Gastroesophageal sphincter (tissue), 4 donors: ENCODE measurements at regions not wholly inside any gene's neighbourhood (a gene's known extent, or its start where the extent isn't known, plus 50 kb on each side); places are given as distances from the start of the nearest gene placed in this dataset.
A peak's percentile ranks its signal among the peaks of the same experiment; 100 is the strongest.

Experiments used
- ATAC-seq: fragments of 150-250 bp; one replicate; pipeline ENCODE4 v1.9.1; 2016; ENCODE audit warnings: mild to moderate bottlenecking, moderate library complexity
- H3K27ac ChIP-seq, 4 donors: fragments of 200-600 bp; sonication (generic) in 3 of 4; 1 replicate in 3 of 4; 2 replicates in 1 of 4; pipeline ENCODE4 v1.5.1; 2016 to 2019
- H3K27me3 ChIP-seq: fragments of 200-600 bp; sonication (generic); one replicate; pipeline ENCODE4 v1.5.1; 2019
- H3K36me3 ChIP-seq, 2 donors: fragments of 200-600 bp; sonication (generic); one replicate each; pipeline ENCODE4 v1.5.1; 2019; ENCODE audit warnings: control low read depth in 1 of 2
- H3K4me1 ChIP-seq, 3 donors: fragments of 200-600 bp; sonication (generic); 1 replicate in 2 of 3; 2 replicates in 1 of 3; pipeline ENCODE4 v1.5.1; 2016 to 2019; ENCODE audit warnings: control low read depth in 2 of 3
- H3K4me3 ChIP-seq, 2 donors: fragments of 200-600 bp; sonication (generic); one replicate each; pipeline ENCODE4 v1.5.1; 2019; ENCODE audit warnings: mild to moderate bottlenecking in 1 of 2, moderate library complexity in 1 of 2
- H3K9me3 ChIP-seq, 3 donors: fragments of 200-600 bp; sonication (generic); one replicate each; pipeline ENCODE4 v1.5.1; 2017 to 2019; ENCODE audit warnings: control low read depth in 2 of 3
- CTCF ChIP-seq, 4 experiments: fragments of 200-600 bp in 2 of 4; fragments of 450-650 bp in 2 of 4; sonication (generic) in 1 of 4; IDR thresholded peaks; one replicate each; pipeline ENCODE4 v1.5.1; 2017 to 2019; ENCODE audit warnings: antibody characterized with exemption in 4 of 4, mild to moderate bottlenecking in 2 of 4, moderate library complexity in 2 of 4
- EP300 ChIP-seq: sonication (generic); formaldehyde crosslinking; IDR thresholded peaks from one replicate; pipeline ENCODE4 v1.6.1; 2017; ENCODE audit warnings: antibody characterized with exemption, mild to moderate bottlenecking
- POLR2A ChIP-seq, 2 donors: fragments of 450-650 bp; IDR thresholded peaks; one replicate each; pipeline ENCODE4 v1.6.1; 2017; ENCODE audit warnings: antibody characterized with exemption in 2 of 2, mild to moderate bottlenecking in 2 of 2, moderate library complexity in 1 of 2
- POLR2AphosphoS5 ChIP-seq: sonication (generic); formaldehyde crosslinking; IDR thresholded peaks from one replicate; pipeline ENCODE4 v1.6.1; 2017; ENCODE audit warnings: antibody characterized with exemption
- WGBS, 2 donors: methylation state at CpG; one replicate each; pipeline ENCODE4 v1.1.5; 2018; ENCODE audit warnings: low coverage in 1 of 2; 5-methylcytosine and 5-hydroxymethylcytosine counted together

DNA sequence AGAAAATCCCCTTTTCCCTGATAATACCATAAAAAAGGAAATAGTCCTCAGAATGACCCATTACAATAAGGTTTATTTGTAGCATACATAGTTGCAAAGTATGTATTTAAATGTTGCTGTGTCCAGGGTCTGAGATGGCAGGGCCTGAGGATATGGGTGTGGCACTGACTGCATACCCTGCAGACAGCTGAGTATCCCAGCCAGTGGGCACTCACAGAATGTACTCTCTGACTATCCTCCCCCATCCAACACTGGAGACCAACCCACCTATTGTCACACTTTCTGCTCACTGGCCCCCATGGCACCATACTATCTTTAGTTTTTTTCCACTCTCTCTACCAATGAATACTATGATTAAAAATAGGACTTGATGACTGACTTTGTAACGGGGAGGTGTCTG, 215.8 kb upstream of the FOXA2 start:
- no peaks in the 10 kb centered on the region for H3K36me3 ChIP-seq

GRCh38 chr20:22801528-22801927, 217.2 kb upstream of the FOXA2 start:
- 31 to 40% methylated on average over 4 of the region's 4 CpGs for WGBS, 2 donors
- Histone ChIP-seq H3K9me3 (no peaks in the 10 kb centered on the region), H3K27ac (no peak overlapping the region), H3K27me3 (peaks cover 27% of the 10 kb centered on the region), H3K4me1 (no peaks in the 10 kb centered on the region), H3K36me3 (no peaks in the 10 kb centered on the region), H3K4me3 (no peak overlapping the region)
- no peak for TF ChIP-seq EP300
- no peak for TF ChIP-seq POLR2A (IDR thresholded peaks at IDR 0.05)
- TF ChIP-seq POLR2AphosphoS5: no peak
- TF ChIP-seq CTCF (IDR thresholded peaks at IDR 0.05): no peak
- ATAC-seq: no peak

More for the DNA sequence above, 215.8 kb upstream of the FOXA2 start:
- Histone ChIP-seq H3K4me3 (no peak overlapping the region), H3K9me3 (no peaks in the 10 kb centered on the region), H3K27ac (no peak overlapping the region), H3K27me3 (peaks cover 27% of the 10 kb centered on the region), H3K4me1 (peaks cover 0 to 5% (median 5%) of the 10 kb centered on the region in 3 donors)
- ATAC-seq: no peak
- no peak for TF ChIP-seq EP300
- TF ChIP-seq POLR2AphosphoS5: no peak
- no peak for TF ChIP-seq CTCF (IDR thresholded peaks at IDR 0.05)
- TF ChIP-seq POLR2A (IDR thresholded peaks at IDR 0.05): no peak
- 33 to 80% methylated on average over 1 of the region's 1 CpG for WGBS, 2 donors

DNA sequence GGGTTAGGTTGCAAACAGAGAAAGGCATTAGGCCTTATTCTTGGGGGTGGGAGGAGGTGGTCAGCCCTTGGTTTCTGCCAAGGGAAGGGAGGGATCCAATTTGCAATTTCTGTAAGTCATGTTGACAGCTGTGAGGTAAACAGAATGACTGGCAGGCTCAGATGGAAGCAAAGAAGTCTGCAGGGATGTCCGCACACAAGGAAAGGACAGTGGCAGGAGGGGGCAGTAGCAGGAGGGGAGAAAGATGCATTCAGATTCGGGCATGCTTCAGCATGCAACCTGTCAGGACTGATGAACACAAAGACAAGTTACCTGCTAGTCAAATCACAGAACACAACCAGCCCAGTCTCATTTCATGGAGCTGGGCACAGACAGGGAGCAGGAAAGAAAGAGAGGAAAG, 217.9 kb upstream of the FOXA2 start:
- no peak for ATAC-seq
- no peak overlapping the region for H3K4me3 ChIP-seq
- peaks cover 27% of the 10 kb centered on the region for H3K27me3 ChIP-seq
- no peak overlapping the region for H3K27ac ChIP-seq
- H3K36me3 ChIP-seq: no peaks in the 10 kb centered on the region
- no peaks in the 10 kb centered on the region for H3K9me3 ChIP-seq
- H3K4me1 ChIP-seq: no peaks in the 10 kb centered on the region
- TF ChIP-seq POLR2AphosphoS5 (no peak), EP300 (no peak), POLR2A (IDR thresholded peaks at IDR 0.05) (no peak), CTCF (IDR thresholded peaks at IDR 0.05) (no peak)
- 75% methylated on average over 2 of the region's 2 CpGs; no CpG with 5 or more reads in 1 of the 2 donors for WGBS, 2 donors

DNA sequence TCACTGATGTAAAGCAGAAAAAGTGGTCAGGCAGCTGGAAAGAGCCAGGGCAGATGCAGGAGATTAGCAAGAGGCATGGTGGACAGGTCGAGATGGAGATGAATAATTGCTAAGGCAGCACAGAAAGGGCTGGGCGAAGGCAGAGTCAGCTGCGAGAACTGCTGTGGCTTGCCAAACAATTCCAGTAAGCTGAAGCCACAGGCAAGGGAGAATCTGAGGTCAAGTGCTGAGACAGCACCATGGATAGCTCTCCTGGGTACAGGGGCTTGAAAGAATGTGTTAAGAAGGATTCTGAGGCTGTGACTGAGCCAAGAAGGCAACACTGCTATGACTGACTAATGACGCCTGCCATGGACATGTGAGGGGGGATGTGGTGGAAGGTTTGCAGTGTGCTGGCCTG, 220.8 kb upstream of the FOXA2 start:
- ATAC-seq: peak; percentile 22
- H3K9me3 ChIP-seq: no peaks in the 10 kb centered on the region
- WGBS, 2 donors: 42 to 55% methylated on average over 2 to 4 of the region's 4 CpGs
- TF ChIP-seq POLR2A (IDR thresholded peaks at IDR 0.05) (no peak), POLR2AphosphoS5 (no peak), EP300 (no peak), CTCF (IDR thresholded peaks at IDR 0.05) (no peak)
- no peak overlapping the region for H3K4me3 ChIP-seq
- H3K36me3 ChIP-seq: no peaks in the 10 kb centered on the region
- H3K27ac ChIP-seq: no peak overlapping the region
- peaks cover 25% of the 10 kb centered on the region for H3K27me3 ChIP-seq
- H3K4me1 ChIP-seq: no peaks in the 10 kb centered on the region

- WGBS, 2 donors: 76 to 100% methylated on average over 1 to 3 of the region's 3 CpGs
- Histone ChIP-seq H3K9me3 (no peaks in the 10 kb centered on the region), H3K36me3 (no peaks in the 10 kb centered on the region), H3K27ac (no peak overlapping the region), H3K4me3 (no peak overlapping the region), H3K27me3 (peaks cover 18% of the 10 kb centered on the region), H3K4me1 (no peaks in the 10 kb centered on the region)
- ATAC-seq: no peak
- no peak for TF ChIP-seq EP300
- TF ChIP-seq POLR2A (IDR thresholded peaks at IDR 0.05): no peak
- no peak for TF ChIP-seq POLR2AphosphoS5
- TF ChIP-seq CTCF (IDR thresholded peaks at IDR 0.05): no peak
Observed at GRCh38 chr20:22805996-22806395, 221.6 kb upstream of the FOXA2 start.
